Neural progenitor cell (in vitro differentiated cells): ENCODE measurements at regions not wholly inside any gene's neighbourhood (a gene's known extent, or its start where the extent isn't known, plus 50 kb on each side); places are given as distances from the start of the nearest gene placed in this dataset.

Source experiments
- DNase-seq: peaks from one replicate; pipeline ENCODE4 v3.0.0-alpha.2; 2016; ENCODE audit warnings: low spot score
- H2AFZ ChIP-seq: fragments of 200-600 bp; sonication (generic); replicated peaks from 2 replicates; pipeline ENCODE4 v1.6.1; 2016; ENCODE audit warnings: antibody characterized with exemption
- H3F3A ChIP-seq: fragments of 200-600 bp; sonication (generic); 2 replicates; pipeline ENCODE4 v1.6.1; 2016; ENCODE audit warnings: antibody characterized with exemption, low read depth
- H3K27ac ChIP-seq: fragments of 200-600 bp; sonication (generic); 2 replicates; pipeline ENCODE4 v1.5.1; 2016; ENCODE audit warnings: mild to moderate bottlenecking
- H3K27me3 ChIP-seq: fragments of 200-600 bp; sonication (generic); 2 replicates; pipeline ENCODE4 v1.6.1; 2016; ENCODE audit warnings: mild to moderate bottlenecking, moderate library complexity
- H3K36me3 ChIP-seq: fragments of 200-600 bp; sonication (generic); 2 replicates; pipeline ENCODE4 v1.5.1; 2016
- H3K4me1 ChIP-seq: fragments of 200-600 bp; sonication (generic); 2 replicates; pipeline ENCODE4 v1.6.1; 2016; ENCODE audit warnings: mixed run types
- H3K4me2 ChIP-seq: fragments of 200-600 bp; sonication (generic); 2 replicates; pipeline ENCODE4 v1.6.1; 2016
- H3K4me3 ChIP-seq: fragments of 200-600 bp; sonication (generic); 2 replicates; pipeline ENCODE4 v1.5.1; 2016
- H3K79me2 ChIP-seq: fragments of 200-600 bp; sonication (generic); 2 replicates; pipeline ENCODE4 v1.6.1; 2016; ENCODE audit warnings: low read depth
- H3K9ac ChIP-seq: fragments of 200-600 bp; sonication (generic); 2 replicates; pipeline ENCODE4 v1.6.1; 2016
- H3K9me3 ChIP-seq: fragments of 200-600 bp; sonication (generic); 2 replicates; pipeline ENCODE4 v1.5.1; 2016; ENCODE audit warnings: low read depth
- H4K20me1 ChIP-seq: fragments of 200-600 bp; sonication (generic); 2 replicates; pipeline ENCODE4 v1.6.1; 2016; ENCODE audit warnings: low read depth
- H3K27ac Mint-ChIP-seq: 3 replicates; pipeline ENCODE4 v1.8.0; 2021; ENCODE audit warnings: mixed read lengths
- H3K27me3 Mint-ChIP-seq: 2 replicates; pipeline ENCODE4 v1.8.0; 2022; ENCODE audit warnings: low read depth, mild to moderate bottlenecking, inconsistent platforms, moderate library complexity, mixed read lengths; ENCODE audit not compliant: insufficient read depth
- H3K36me3 Mint-ChIP-seq: 3 replicates; pipeline ENCODE4 v1.8.0; 2021; ENCODE audit warnings: mixed read lengths
- H3K4me1 Mint-ChIP-seq: 3 replicates; pipeline ENCODE4 v1.8.0; 2021; ENCODE audit warnings: mixed read lengths
- H3K4me3 Mint-ChIP-seq: 3 replicates; pipeline ENCODE4 v1.8.0; 2021; ENCODE audit warnings: mild to moderate bottlenecking, moderate library complexity, mixed read lengths
- H3K9me3 Mint-ChIP-seq: 3 replicates; pipeline ENCODE4 v1.8.0; 2020; ENCODE audit warnings: mixed read lengths
- EZH2 ChIP-seq: fragments of 200-600 bp; sonication (generic); IDR thresholded peaks from 2 replicates; pipeline ENCODE4 v1.6.1; 2017; ENCODE audit warnings: antibody characterized with exemption, mild to moderate bottlenecking, moderate library complexity
- EZH2phosphoT487 ChIP-seq: fragments of 200-600 bp; sonication (generic); IDR thresholded peaks from 2 replicates; pipeline ENCODE4 v1.6.1; 2017; ENCODE audit warnings: antibody characterized with exemption
- TF ChIP-seq, protein P1 (sequence below): fragments of 200-600 bp; sonication (generic); IDR thresholded peaks from 2 replicates; pipeline ENCODE4 v1.5.1; 2017; ENCODE audit warnings: antibody characterized with exemption, mild to moderate bottlenecking

DNA sequence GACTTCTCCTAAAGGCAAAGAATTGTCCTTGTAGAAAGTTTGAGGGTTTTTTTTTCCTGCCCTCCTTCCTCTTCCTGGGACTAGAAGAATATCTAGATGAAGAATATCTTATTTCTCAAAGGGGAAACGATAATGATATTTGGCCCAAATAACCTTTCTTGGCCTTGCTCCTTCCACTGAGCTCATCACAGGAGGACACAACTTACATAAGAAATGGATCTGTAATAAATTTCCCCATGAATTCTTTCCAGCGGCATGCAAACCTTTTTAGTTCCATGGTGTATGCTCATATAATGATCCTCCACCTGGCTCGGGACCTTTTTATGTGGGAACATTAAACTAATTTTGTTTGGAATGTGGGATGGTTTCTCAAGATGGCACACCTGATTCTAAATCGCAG, 304.4 kb downstream of the DMRT2 start:
- Histone ChIP-seq H3K9ac (no peak overlapping the region), H3K4me3 (no peak overlapping the region), H3K4me1 (no peaks in the 10 kb centered on the region), H3K36me3 (no peaks in the 10 kb centered on the region), H4K20me1 (no peaks in the 10 kb centered on the region), H2AFZ (no peak overlapping the region), H3K79me2 (no peaks in the 10 kb centered on the region), H3K4me2 (no peak overlapping the region), H3K27me3 (no peaks in the 10 kb centered on the region), H3F3A (no peaks in the 10 kb centered on the region), H3K27ac (no peak overlapping the region), H3K9me3 (peaks cover 18% of the 10 kb centered on the region)
- H3K27me3 Mint-ChIP-seq: peaks cover 2% of the 10 kb centered on the region
- DNase-seq: no peak
- H3K9me3 Mint-ChIP-seq: peaks cover 6% of the 10 kb centered on the region
- no peaks in the 10 kb centered on the region for H3K36me3 Mint-ChIP-seq
- TF ChIP-seq EZH2 (no peak), EZH2phosphoT487 (no peak)
- H3K4me1 Mint-ChIP-seq: peaks cover 4% of the 10 kb centered on the region
- no peak overlapping the region for H3K27ac Mint-ChIP-seq
- H3K4me3 Mint-ChIP-seq: no peak overlapping the region

DNA sequence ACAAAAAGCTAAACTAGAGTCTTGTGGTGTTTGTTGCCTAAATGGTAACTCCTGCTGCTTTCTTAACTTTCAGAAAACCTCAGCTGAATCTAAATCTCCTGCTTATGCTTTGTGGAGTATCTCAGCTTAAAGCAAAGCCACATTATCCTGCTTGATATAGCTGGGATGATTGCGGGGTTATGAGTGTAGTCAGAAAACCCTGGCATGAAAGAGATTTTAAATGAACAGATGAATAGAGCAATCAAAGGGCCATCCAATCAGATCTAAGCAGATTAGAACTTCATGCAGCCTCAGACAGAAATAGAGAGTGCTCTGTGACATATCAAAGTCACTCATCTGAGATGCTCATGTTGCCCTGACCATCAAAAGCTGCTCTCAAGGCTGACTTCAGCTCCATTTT, 305.5 kb downstream of the DMRT2 start:
- Histone ChIP-seq H3K27ac (no peak overlapping the region), H3F3A (no peaks in the 10 kb centered on the region), H3K9me3 (peaks cover 22% of the 10 kb centered on the region), H3K4me2 (no peak overlapping the region), H4K20me1 (no peaks in the 10 kb centered on the region), H3K36me3 (no peaks in the 10 kb centered on the region), H3K79me2 (no peaks in the 10 kb centered on the region), H2AFZ (no peak overlapping the region), H3K27me3 (no peaks in the 10 kb centered on the region), H3K4me1 (no peaks in the 10 kb centered on the region), H3K4me3 (no peak overlapping the region), H3K9ac (no peak overlapping the region)
- no peak for TF ChIP-seq EZH2phosphoT487
- TF ChIP-seq, protein P1, sequence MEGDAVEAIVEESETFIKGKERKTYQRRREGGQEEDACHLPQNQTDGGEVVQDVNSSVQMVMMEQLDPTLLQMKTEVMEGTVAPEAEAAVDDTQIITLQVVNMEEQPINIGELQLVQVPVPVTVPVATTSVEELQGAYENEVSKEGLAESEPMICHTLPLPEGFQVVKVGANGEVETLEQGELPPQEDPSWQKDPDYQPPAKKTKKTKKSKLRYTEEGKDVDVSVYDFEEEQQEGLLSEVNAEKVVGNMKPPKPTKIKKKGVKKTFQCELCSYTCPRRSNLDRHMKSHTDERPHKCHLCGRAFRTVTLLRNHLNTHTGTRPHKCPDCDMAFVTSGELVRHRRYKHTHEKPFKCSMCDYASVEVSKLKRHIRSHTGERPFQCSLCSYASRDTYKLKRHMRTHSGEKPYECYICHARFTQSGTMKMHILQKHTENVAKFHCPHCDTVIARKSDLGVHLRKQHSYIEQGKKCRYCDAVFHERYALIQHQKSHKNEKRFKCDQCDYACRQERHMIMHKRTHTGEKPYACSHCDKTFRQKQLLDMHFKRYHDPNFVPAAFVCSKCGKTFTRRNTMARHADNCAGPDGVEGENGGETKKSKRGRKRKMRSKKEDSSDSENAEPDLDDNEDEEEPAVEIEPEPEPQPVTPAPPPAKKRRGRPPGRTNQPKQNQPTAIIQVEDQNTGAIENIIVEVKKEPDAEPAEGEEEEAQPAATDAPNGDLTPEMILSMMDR: no peak
- TF ChIP-seq EZH2: no peak
- DNase-seq: no peak
- Mint-ChIP-seq H3K36me3 (no peaks in the 10 kb centered on the region), H3K27me3 (peaks cover 4% of the 10 kb centered on the region), H3K27ac (no peak overlapping the region), H3K4me1 (peaks cover 4% of the 10 kb centered on the region), H3K4me3 (no peak overlapping the region), H3K9me3 (peaks cover 6% of the 10 kb centered on the region)

DNA sequence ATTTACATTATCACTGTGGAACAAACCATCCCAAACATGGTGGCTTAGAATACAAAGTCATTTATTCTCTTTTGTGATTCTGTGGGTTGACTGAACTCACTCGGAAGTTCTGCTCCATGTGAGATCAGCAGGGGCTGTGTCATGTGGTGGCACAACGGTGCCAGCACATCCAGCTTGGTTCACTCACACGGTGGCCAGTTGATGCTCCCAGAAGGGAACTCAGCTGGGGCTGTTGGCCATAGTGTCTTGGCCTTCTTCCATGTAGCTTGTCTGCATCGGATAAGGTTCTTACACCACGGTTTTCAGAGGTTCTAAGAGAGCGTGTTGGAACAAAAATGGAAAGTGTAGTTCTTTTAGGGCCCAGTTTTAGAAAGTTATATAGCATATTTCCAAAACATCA, 312.7 kb downstream of the DMRT2 start:
- Mint-ChIP-seq H3K27ac (no peak overlapping the region), H3K4me1 (no peaks in the 10 kb centered on the region), H3K9me3 (no peaks in the 10 kb centered on the region), H3K4me3 (no peak overlapping the region), H3K27me3 (peaks cover 2% of the 10 kb centered on the region), H3K36me3 (no peaks in the 10 kb centered on the region)
- no peaks in the 10 kb centered on the region for H4K20me1 ChIP-seq
- TF ChIP-seq, protein P1: no peak
- TF ChIP-seq EZH2phosphoT487 (no peak), EZH2 (no peak)
- H3K4me1 ChIP-seq: no peaks in the 10 kb centered on the region
- H3K27me3 ChIP-seq: no peaks in the 10 kb centered on the region
- no peaks in the 10 kb centered on the region for H3F3A ChIP-seq
- no peaks in the 10 kb centered on the region for H3K79me2 ChIP-seq
- H3K36me3 ChIP-seq: no peaks in the 10 kb centered on the region
- no peak overlapping the region for H3K4me2 ChIP-seq
- H3K27ac ChIP-seq: no peak overlapping the region
- H2AFZ ChIP-seq: no peak overlapping the region
- peaks cover 22% of the 10 kb centered on the region for H3K9me3 ChIP-seq
- H3K4me3 ChIP-seq: no peak overlapping the region
- H3K9ac ChIP-seq: no peak overlapping the region
- DNase-seq: no peak

DNA sequence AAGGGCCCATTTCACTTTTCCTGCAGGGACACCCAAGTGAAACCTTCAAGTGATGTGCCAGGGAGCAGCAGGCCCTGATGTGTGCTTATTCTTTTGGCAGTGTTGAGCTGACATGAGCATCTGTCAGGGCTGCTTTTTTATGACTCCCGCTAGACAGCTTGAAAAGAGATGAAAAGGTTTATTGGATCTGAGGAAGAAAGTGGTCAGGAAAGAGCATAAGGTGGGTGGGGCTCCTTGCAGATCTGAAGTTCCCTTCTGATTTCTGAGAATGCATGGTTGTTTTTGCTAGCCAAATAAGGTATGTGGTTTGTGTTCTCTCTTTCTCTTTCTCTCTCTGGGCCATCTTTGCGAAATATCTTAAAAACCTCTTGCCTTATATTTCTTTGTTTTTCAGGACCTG, 316.1 kb downstream of the DMRT2 start:
- H3K27me3 ChIP-seq: no peaks in the 10 kb centered on the region
- TF ChIP-seq, protein P1: no peak
- no peak for TF ChIP-seq EZH2phosphoT487
- TF ChIP-seq EZH2: no peak
- no peaks in the 10 kb centered on the region for H3F3A ChIP-seq
- no peaks in the 10 kb centered on the region for H3K36me3 ChIP-seq
- H4K20me1 ChIP-seq: no peaks in the 10 kb centered on the region
- H3K4me2 ChIP-seq: no peak overlapping the region
- no peaks in the 10 kb centered on the region for H3K79me2 ChIP-seq
- no peak overlapping the region for H3K27ac ChIP-seq
- no peak overlapping the region for H3K9ac ChIP-seq
- Mint-ChIP-seq H3K4me3 (no peak overlapping the region), H3K4me1 (no peaks in the 10 kb centered on the region), H3K36me3 (no peaks in the 10 kb centered on the region), H3K9me3 (no peaks in the 10 kb centered on the region), H3K27ac (no peak overlapping the region), H3K27me3 (no peaks in the 10 kb centered on the region)
- H2AFZ ChIP-seq: no peak overlapping the region
- DNase-seq: no peak
- H3K4me3 ChIP-seq: no peak overlapping the region
- H3K9me3 ChIP-seq: peaks cover 25% of the 10 kb centered on the region
- H3K4me1 ChIP-seq: no peaks in the 10 kb centered on the region
